Activated CD4-positive, alpha-beta T cell treated with anti-CD3 and anti-CD28 coated beads for 36 hours (primary cell): ENCODE measurements at regions not wholly inside any gene's neighbourhood (a gene's known extent, or its start where the extent isn't known, plus 50 kb on each side); places are given as distances from the start of the nearest gene placed in this dataset.

Source experiments
- ATAC-seq: fragments of 200-7000 bp; cut with Tn5 transposase; one replicate; pipeline ENCODE4 v1.10.0; 2021; ENCODE audit warnings: mild to moderate bottlenecking, moderate library complexity
- CTCF ChIA-PET: fragments of 350-600 bp; sonication (Branson Sonifier 250); formaldehyde crosslinking; loops from one replicate; lab custom pipeline; 2021; ENCODE audit warnings: antibody characterized with exemption; lab: Charles Lee
- POLR2A ChIA-PET: fragments of 350-600 bp; sonication (Branson Sonifier 250); formaldehyde crosslinking; loops from one replicate; lab custom pipeline; 2021; ENCODE audit warnings: antibody characterized with exemption, inconsistent platforms; lab: Charles Lee
- DNase-seq: peaks from one replicate; pipeline ENCODE4 v3.0.0-alpha.2; 2020
- H3K27ac Mint-ChIP-seq: one replicate; pipeline ENCODE4 v1.8.0; 2021; ENCODE audit warnings: mixed read lengths
- H3K27me3 Mint-ChIP-seq: one replicate; pipeline ENCODE4 v1.8.0; 2021; ENCODE audit warnings: mixed read lengths
- H3K36me3 Mint-ChIP-seq: one replicate; pipeline ENCODE4 v1.8.0; 2021; ENCODE audit warnings: low read depth, mixed read lengths
- H3K4me1 Mint-ChIP-seq: one replicate; pipeline ENCODE4 v1.8.0; 2021; ENCODE audit warnings: mixed read lengths
- H3K4me3 Mint-ChIP-seq: one replicate; pipeline ENCODE4 v1.8.0; 2021; ENCODE audit warnings: mild to moderate bottlenecking, moderate library complexity, mixed read lengths
- H3K9me3 Mint-ChIP-seq: one replicate; pipeline ENCODE4 v1.8.0; 2021; ENCODE audit warnings: low read depth, mixed read lengths
- intact Hi-C, 2 experiments: fragments of 100-400 bp; cut with DNase I in 1 of 2; cut with micrococcal nuclease in 1 of 2; formaldehyde crosslinking; loops; one replicate each; pipeline versions ENCODE4 v1.14.2 to v1.15.1; 2022 to 2024; cut with DNase I, micrococcal nuclease

DNA sequence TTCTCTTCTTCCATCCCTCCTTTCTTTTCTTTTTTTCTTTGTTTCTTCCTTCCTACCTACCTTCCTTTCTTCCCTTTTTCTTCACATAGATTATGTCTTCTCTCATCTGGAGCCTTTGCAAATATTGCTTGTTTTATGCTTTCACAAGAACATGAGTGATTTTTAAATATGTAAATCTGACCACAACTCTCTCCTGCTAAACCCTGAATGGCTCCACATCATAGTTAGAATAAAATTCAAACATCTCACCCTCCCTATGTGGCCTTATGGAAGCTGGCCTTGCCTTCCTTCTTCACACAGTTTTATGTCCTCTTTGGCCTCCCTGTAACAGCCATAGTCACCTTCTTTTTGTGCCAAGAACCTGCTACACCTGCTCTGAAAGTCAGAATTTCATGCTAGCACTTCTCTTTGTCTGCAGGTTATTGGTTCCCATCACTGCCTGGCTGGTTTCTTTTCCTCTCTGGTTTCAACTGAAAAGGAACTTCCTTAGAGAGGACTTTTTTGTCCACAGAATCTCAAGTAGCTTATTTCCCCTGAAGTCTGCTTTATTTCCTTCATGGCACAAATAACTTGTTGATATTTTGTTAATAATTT, 114.3 kb upstream of the TNC start:
- H3K27me3 Mint-ChIP-seq, result peaks cover 21% of the 10 kb centered on the region
- intact Hi-C loops, result no loop called here
- no peaks in the 10 kb centered on the region for H3K9me3 Mint-ChIP-seq
- H3K4me3 Mint-ChIP-seq, result no peak overlapping the region
- no peak overlapping the region for H3K27ac Mint-ChIP-seq
- ATAC-seq (no peak), DNase-seq (no peak)
- ChIA-PET POLR2A (no interaction called here), CTCF (interaction anchor here (1.0 to 1.4 kb wide), 2 partner anchors 12 to 15 kb away, joined by 3 read pairs; no protein-coding TSS in a partner anchor)
- no peaks in the 10 kb centered on the region for H3K36me3 Mint-ChIP-seq
- H3K4me1 Mint-ChIP-seq, result no peaks in the 10 kb centered on the region

DNA sequence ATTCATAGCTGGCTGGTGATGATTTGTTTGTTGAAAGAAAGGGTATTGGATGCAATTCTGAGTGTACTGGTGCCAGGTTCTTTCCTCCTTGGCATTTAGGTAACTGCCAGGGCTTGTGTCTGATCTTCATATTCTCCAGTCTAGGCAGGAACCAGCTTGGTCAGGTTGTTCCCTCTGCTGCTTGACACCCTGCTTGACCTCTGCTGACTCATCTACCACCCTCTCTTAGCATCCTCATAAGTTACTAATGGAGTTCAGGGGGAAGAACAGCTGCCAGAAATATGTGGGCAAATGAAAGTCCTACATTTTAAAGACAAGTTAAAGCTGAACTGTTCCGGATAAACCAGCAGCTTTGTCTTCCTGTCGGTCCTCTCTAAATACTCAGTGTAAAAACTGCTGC, 116.1 kb upstream of the TNC start:
- ATAC-seq (no peak), DNase-seq (no peak)
- H3K4me1 Mint-ChIP-seq, result no peaks in the 10 kb centered on the region
- ChIA-PET CTCF (interaction anchor here (1.0 to 1.1 kb wide), 2 partner anchors 118 to 360 kb away, joined by 3 read pairs; no protein-coding TSS in a partner anchor), POLR2A (no interaction called here)
- H3K27me3 Mint-ChIP-seq, result peaks cover 26% of the 10 kb centered on the region
- H3K4me3 Mint-ChIP-seq, result no peak overlapping the region
- H3K27ac Mint-ChIP-seq, result no peak overlapping the region
- no peaks in the 10 kb centered on the region for H3K36me3 Mint-ChIP-seq
- intact Hi-C loops, result no loop called here
- H3K9me3 Mint-ChIP-seq, result no peaks in the 10 kb centered on the region

DNA sequence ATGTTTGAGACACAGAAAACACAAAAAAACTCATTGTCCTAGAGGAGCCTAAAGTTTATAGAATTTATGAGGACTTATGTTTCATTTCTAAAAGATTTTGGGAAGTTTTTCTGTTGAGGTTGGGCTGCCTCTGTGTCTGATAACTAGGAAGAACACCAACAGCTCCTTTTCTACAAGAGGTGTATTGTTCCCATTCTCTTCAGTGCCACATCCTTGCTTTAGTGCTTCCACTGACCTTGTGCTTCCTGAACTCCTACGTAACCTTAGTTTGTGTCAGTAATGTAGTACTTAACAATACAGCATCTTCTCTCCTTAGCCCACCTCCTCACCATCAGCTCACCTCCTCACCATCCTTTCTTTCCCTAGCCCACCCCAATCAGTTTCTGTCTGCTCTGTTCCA, 117.3 kb upstream of the TNC start:
- intact Hi-C loops, result no loop called here
- CTCF ChIA-PET, result no interaction called here
- H3K4me3 Mint-ChIP-seq, result no peak overlapping the region

DNA sequence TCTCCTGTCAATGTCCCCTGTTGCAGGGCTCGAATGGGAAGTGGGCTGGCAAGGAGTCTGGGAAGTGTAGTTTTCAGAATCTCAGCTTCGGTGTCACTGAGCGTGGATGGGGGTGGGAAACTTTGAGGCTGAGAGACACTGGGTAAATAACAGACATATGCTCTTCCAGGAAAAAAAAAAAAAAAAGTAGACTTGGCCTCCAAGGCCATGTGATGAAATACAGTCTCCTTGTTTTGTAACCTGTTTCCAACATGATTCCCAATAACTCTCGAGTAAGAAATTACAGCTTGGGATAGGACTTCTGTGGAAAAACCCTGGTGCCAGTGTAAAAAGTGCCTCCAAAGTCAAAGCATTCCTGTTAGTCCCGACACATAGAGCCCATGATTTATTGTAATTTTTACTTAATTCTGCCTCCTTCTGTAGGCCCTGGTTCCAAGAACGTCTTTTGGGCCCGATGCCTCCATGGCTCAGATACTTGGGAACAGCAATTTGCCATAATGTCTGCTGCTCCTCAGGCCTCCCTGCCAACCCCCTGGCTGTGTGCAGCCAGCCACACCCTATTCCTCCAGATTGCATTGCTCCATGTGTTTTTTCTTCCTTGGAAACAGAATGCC, 119.5 kb upstream of the TNC start:
- intact Hi-C loops, result no loop called here
- Mint-ChIP-seq H3K4me3 (no peak overlapping the region), H3K27me3 (peaks cover 29% of the 10 kb centered on the region), H3K4me1 (no peaks in the 10 kb centered on the region), H3K9me3 (no peaks in the 10 kb centered on the region), H3K36me3 (no peaks in the 10 kb centered on the region), H3K27ac (no peak overlapping the region)
- ChIA-PET CTCF (interaction anchor here (1.0 kb wide), 1 partner anchor 28 kb away, joined by 3 read pairs; no protein-coding TSS in a partner anchor), POLR2A (no interaction called here)
- DNase-seq (no peak), ATAC-seq (no peak)

More for the DNA sequence above, 117.3 kb upstream of the TNC start:
- POLR2A ChIA-PET, result no interaction called here
- no peak for DNase-seq
- Mint-ChIP-seq H3K9me3 (no peaks in the 10 kb centered on the region), H3K27ac (no peak overlapping the region), H3K4me1 (no peaks in the 10 kb centered on the region), H3K36me3 (no peaks in the 10 kb centered on the region), H3K27me3 (peaks cover 33% of the 10 kb centered on the region)
- ATAC-seq, result no peak

DNA sequence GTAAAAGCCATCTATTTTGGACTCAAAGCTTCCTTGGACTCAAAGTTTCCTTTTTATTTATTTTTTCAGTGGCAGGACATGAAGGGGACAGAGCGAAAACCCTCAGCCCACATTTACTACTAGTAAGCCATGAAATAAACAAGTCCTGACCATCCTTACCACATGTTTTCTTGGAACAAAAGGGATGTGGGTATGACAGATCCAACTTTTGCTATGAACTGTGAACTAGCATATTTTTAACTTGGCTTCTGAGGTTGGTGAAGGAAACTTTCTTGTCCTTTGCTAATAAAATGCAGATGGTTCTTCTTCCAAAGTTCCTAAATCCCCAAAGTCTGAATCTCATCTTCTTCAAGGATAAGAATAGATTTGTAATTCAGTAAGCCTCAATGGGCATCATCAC, 122.7 kb upstream of the TNC start:
- ATAC-seq (no peak), DNase-seq (no peak)
- Mint-ChIP-seq H3K4me1 (no peaks in the 10 kb centered on the region), H3K36me3 (no peaks in the 10 kb centered on the region), H3K4me3 (no peak overlapping the region), H3K9me3 (no peaks in the 10 kb centered on the region), H3K27me3 (peaks cover 22% of the 10 kb centered on the region), H3K27ac (no peak overlapping the region)
- CTCF ChIA-PET, result interaction anchor here (1.3 kb wide), 1 partner anchor 14 kb away, joined by 3 read pairs; no protein-coding TSS in a partner anchor
- intact Hi-C loops, result no loop called here
- POLR2A ChIA-PET, result no interaction called here

DNA sequence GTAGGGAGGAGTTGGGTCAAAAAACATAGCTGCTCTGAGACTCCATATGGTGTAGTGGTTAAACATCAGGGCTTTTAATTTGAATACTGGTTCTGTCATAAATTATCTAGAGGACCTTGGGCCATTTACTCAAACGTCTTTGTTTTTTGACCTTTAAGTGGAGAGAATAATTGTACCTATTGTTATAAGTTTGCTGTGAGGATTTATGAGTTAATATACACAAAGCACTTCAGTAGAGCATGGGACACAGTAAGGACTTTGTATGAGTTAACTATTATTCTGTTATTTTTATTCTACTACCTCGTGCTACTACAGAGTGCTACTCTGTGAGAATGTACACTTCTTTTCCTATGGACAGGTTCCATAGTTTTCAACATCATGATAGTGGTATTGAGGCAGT, 123.7 kb upstream of the TNC start:
- H3K36me3 Mint-ChIP-seq, result no peaks in the 10 kb centered on the region
- CTCF ChIA-PET, result interaction anchor here (0.5 kb wide), 1 partner anchor 389 kb away, joined by 3 read pairs; no protein-coding TSS in a partner anchor
- peaks cover 19% of the 10 kb centered on the region for H3K27me3 Mint-ChIP-seq
- H3K4me3 Mint-ChIP-seq, result no peak overlapping the region
- H3K27ac Mint-ChIP-seq, result no peak overlapping the region
- ATAC-seq (no peak), DNase-seq (no peak)
- intact Hi-C loops, result no loop called here
- POLR2A ChIA-PET, result no interaction called here
- H3K9me3 Mint-ChIP-seq, result no peaks in the 10 kb centered on the region
- H3K4me1 Mint-ChIP-seq, result no peaks in the 10 kb centered on the region

DNA sequence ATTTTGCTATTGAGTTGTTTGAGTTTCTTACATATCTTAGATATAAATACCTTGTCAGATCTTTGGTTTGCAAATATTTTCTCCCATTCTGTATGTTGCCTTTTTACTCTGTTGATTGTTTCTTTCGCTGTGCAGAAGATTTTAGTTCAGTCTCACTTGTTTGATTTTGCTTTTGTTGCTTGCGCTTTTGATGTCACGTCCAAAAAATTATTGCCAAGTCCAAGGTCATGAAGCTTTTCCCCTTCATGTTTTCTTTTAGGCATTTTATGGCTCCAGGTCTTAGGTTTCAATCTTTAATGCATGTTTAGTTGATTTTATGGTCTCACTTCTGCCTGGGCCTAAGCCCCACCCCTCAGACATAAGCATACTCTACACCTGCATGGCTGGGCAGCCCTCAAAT, 131.5 kb upstream of the TNC start:
- H3K4me1 Mint-ChIP-seq, result no peaks in the 10 kb centered on the region
- no peak overlapping the region for H3K27ac Mint-ChIP-seq
- ATAC-seq, result no peak
- DNase-seq, result no peak
- POLR2A ChIA-PET, result no interaction called here
- intact Hi-C loops, result no loop called here
- H3K4me3 Mint-ChIP-seq, result no peak overlapping the region
- no peaks in the 10 kb centered on the region for H3K36me3 Mint-ChIP-seq
- CTCF ChIA-PET, result no interaction called here
- H3K9me3 Mint-ChIP-seq, result no peaks in the 10 kb centered on the region
- peaks cover 9% of the 10 kb centered on the region for H3K27me3 Mint-ChIP-seq

- H3K36me3 Mint-ChIP-seq, result no peaks in the 10 kb centered on the region
- POLR2A ChIA-PET, result no interaction called here
- H3K27me3 Mint-ChIP-seq, result peaks cover 15% of the 10 kb centered on the region
- H3K4me1 Mint-ChIP-seq, result no peaks in the 10 kb centered on the region
- H3K9me3 Mint-ChIP-seq, result no peaks in the 10 kb centered on the region
- H3K4me3 Mint-ChIP-seq, result no peak overlapping the region
- no peak overlapping the region for H3K27ac Mint-ChIP-seq
- ATAC-seq, result no peak
- CTCF ChIA-PET, result interaction anchor here (0.6 kb wide), 1 partner anchor 81 kb away, joined by 3 read pairs; no protein-coding TSS in a partner anchor
- no peak for DNase-seq
- intact Hi-C loops, result no loop called here
These were observed 132.7 kb upstream of the TNC start for GRCh38 chr9:115250621-115251032.

- no peak overlapping the region for H3K4me3 Mint-ChIP-seq
- H3K9me3 Mint-ChIP-seq, result no peaks in the 10 kb centered on the region
- H3K4me1 Mint-ChIP-seq, result no peaks in the 10 kb centered on the region
- peaks cover 18% of the 10 kb centered on the region for H3K27me3 Mint-ChIP-seq
- CTCF ChIA-PET, result interaction anchor here (0.7 kb wide), 1 partner anchor 14 kb away, joined by 3 read pairs; no protein-coding TSS in a partner anchor
- H3K36me3 Mint-ChIP-seq, result no peaks in the 10 kb centered on the region
- H3K27ac Mint-ChIP-seq, result no peak overlapping the region
- POLR2A ChIA-PET, result no interaction called here
- no peak for DNase-seq
- intact Hi-C loops, result no loop called here
- no peak for ATAC-seq
These were observed 136.6 kb upstream of the TNC start for GRCh38 chr9:115254287-115255180.

- ChIA-PET POLR2A (no interaction called here), CTCF (no interaction called here)
- H3K27me3 Mint-ChIP-seq, result peaks cover 11% of the 10 kb centered on the region
- intact Hi-C loops, result no loop called here
- H3K36me3 Mint-ChIP-seq, result no peaks in the 10 kb centered on the region
- ATAC-seq (no peak), DNase-seq (no peak)
- no peaks in the 10 kb centered on the region for H3K9me3 Mint-ChIP-seq
- no peak overlapping the region for H3K27ac Mint-ChIP-seq
- H3K4me1 Mint-ChIP-seq, result no peaks in the 10 kb centered on the region
- H3K4me3 Mint-ChIP-seq, result no peak overlapping the region
These were observed 143.7 kb upstream of the TNC start for GRCh38 chr9:115261656-115262081.

DNA sequence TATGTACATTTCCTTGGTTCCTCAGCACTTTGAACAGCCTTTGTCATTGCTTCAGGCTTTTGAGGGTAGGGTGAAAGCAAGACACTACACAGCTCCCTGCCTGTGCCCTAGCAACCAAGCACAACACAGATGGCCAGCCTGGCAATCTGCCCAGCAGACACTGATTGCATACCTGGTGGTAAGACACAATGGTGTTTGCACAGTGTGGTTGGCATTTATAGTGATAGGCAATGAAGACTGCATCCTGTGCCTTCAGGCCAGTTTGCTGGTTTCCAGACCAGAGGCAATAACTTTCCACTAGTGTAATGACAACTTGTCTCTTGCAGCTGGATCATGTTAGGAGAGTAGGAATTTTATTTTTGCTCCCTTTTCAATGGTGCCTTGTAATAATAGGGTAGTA, 144.5 kb upstream of the TNC start:
- Mint-ChIP-seq H3K9me3 (no peaks in the 10 kb centered on the region), H3K27ac (no peak overlapping the region), H3K36me3 (no peaks in the 10 kb centered on the region), H3K27me3 (peaks cover 8% of the 10 kb centered on the region), H3K4me3 (no peak overlapping the region), H3K4me1 (no peaks in the 10 kb centered on the region)
- POLR2A ChIA-PET, result no interaction called here
- intact Hi-C loops, result no loop called here
- ATAC-seq (no peak), DNase-seq (no peak)
- CTCF ChIA-PET, result no interaction called here
